ENCODE measurements at regions not wholly inside any gene's neighbourhood (a gene's known extent, or its start where the extent isn't known, plus 50 kb on each side); places are given as distances from the start of the nearest gene placed in this dataset.

DNA sequence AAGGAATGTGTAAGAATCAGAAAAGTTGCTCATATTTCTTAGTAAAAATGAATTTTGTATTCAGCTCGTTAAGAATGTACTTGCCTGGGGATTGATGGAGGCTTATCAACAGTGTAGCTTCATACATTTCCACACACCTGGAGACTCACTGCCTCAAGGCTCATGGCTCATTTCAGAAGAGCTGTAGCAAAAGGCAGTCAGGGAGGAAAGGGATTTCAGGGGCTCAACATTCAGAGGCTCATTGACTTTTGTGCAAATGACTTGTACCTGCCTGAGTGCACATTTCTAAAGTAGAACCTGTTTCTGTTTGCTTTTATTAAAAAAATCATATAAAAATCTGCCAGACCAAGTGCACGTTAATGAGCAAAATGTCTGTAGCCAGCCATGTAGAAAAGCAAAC is 304.4 kb downstream of the KCNS3 start:
- TF ChIP-seq, protein P1, sequence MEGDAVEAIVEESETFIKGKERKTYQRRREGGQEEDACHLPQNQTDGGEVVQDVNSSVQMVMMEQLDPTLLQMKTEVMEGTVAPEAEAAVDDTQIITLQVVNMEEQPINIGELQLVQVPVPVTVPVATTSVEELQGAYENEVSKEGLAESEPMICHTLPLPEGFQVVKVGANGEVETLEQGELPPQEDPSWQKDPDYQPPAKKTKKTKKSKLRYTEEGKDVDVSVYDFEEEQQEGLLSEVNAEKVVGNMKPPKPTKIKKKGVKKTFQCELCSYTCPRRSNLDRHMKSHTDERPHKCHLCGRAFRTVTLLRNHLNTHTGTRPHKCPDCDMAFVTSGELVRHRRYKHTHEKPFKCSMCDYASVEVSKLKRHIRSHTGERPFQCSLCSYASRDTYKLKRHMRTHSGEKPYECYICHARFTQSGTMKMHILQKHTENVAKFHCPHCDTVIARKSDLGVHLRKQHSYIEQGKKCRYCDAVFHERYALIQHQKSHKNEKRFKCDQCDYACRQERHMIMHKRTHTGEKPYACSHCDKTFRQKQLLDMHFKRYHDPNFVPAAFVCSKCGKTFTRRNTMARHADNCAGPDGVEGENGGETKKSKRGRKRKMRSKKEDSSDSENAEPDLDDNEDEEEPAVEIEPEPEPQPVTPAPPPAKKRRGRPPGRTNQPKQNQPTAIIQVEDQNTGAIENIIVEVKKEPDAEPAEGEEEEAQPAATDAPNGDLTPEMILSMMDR (conservative IDR thresholded peaks at IDR 0.05 in 1 of 2, IDR thresholded peaks at IDR 0.05 in 1 of 2; ENCODE audit: low read depth in 1 of 2, low read length in 2 of 2) = no peak
- no peak for TF ChIP-seq EZH2 (IDR thresholded peaks at IDR 0.05; ENCODE audit: low read length, missing control alignments)

Measured in fibroblast of lung (primary cell).